PFSK-1 (cell line): ENCODE measurements at regions not wholly inside any gene's neighbourhood (a gene's known extent, or its start where the extent isn't known, plus 50 kb on each side); places are given as distances from the start of the nearest gene placed in this dataset.

Experiments
- FOXP2 ChIP-seq: optimal IDR thresholded peaks from 2 replicates; pipeline ENCODE3; 2011; ENCODE audit warnings: borderline replicate concordance, control low read depth, inconsistent platforms; ENCODE audit not compliant: insufficient read depth; ENCODE audit errors: extremely low read length, extremely low read depth
- POLR2AphosphoS5 ChIP-seq: IDR thresholded peaks from 2 replicates; pipeline ENCODE4 v1.6.1; 2012; ENCODE audit warnings: low read depth, mild to moderate bottlenecking, control low read depth, low read length, moderate library complexity
- REST ChIP-seq, 2 experiments: IDR thresholded peaks; 2 replicates each; pipeline versions ENCODE4 v1.6.1 to v1.8.0; 2011 to 2012; ENCODE audit warnings: low read depth in 2 of 2, low read length in 2 of 2, control low read depth in 1 of 2, inconsistent platforms in 1 of 2, mild to moderate bottlenecking in 1 of 2, moderate library complexity in 1 of 2; ENCODE audit not compliant: insufficient read depth in 1 of 2
- SIN3A ChIP-seq: IDR thresholded peaks from 2 replicates; pipeline ENCODE4 v1.6.1; 2012; ENCODE audit warnings: mild to moderate bottlenecking, low read length, moderate library complexity, borderline replicate concordance; ENCODE audit not compliant: insufficient read depth
- TAF1 ChIP-seq: IDR thresholded peaks from 2 replicates; pipeline ENCODE4 v1.6.1; 2012; ENCODE audit warnings: low read length, control low read depth, borderline replicate concordance; ENCODE audit not compliant: insufficient read depth

DNA sequence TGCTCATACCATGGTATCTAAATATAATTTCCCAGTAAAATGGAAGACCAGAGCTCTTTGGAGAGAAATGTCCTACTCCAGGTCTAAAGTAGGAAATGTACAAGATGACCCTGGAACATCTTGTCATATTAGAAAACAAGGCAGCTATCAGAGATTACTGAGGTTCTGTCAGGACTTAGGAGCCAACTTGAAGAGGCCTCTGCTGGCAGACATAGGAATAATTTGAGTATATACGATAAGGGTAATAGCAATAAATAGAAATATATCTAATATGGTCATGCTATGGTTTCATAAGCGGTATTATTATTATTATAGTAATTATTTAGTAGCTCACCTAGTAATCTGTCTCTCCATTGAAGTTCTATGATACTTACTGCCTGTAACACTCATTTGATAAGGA, 224.2 kb downstream of the SOX2 start:
- TF ChIP-seq SIN3A (no peak), TAF1 (no peak), FOXP2 (no peak), POLR2AphosphoS5 (no peak), REST (IDR thresholded peaks at IDR 0.05; ENCODE audit: insufficient read depth in 1 of 2, low read depth in 2 of 2, low read length in 2 of 2) (no peak)

DNA sequence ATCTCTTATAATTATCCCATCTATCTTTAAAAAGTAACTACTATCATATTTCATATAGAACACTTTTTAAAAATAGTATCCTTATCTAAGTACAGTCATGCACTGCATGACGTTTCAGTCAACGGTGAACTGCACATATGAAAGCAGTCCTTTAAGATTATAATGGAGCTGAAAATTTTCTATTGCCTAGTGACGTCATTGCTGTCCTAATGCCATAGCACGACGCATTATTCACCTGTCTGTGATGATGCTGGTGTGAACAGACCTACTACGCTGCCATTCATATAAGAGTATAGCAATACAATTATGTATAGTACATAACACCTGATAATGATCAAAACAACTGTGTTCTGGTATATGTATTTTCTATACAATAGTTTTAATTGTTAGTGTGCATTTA, 225.0 kb downstream of the SOX2 start:
- no peak for TF ChIP-seq TAF1

DNA sequence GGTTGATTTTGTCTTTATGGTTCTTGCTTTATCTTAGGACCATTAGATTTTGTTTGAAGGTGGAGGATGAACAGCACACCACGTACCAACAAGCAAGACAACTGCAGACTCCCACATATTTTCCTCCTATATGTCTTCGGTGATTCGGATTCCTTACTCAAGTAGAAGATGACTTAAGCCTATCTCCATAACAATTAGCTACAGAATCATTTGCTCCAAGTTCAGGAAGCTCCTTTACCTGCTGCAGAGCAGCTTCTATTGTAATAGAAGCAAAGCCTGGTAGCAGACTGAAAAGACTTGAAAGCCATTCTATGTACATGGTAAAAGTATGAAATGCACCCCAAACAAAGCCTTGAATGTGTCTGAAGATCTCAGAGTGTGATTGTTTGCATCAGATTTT, 229.0 kb downstream of the SOX2 start:
- TF ChIP-seq FOXP2 = no peak
- no peak for TF ChIP-seq REST (IDR thresholded peaks at IDR 0.05; ENCODE audit: insufficient read depth in 1 of 2, low read depth in 2 of 2, low read length in 2 of 2)

GRCh38 chr3:181941250-181941649, 229.5 kb downstream of the SOX2 start:
- TF ChIP-seq REST (IDR thresholded peaks at IDR 0.05; ENCODE audit: insufficient read depth in 1 of 2, low read depth in 2 of 2, low read length in 2 of 2) = no peak
- no peak for TF ChIP-seq SIN3A
- no peak for TF ChIP-seq POLR2AphosphoS5
- no peak for TF ChIP-seq TAF1
- TF ChIP-seq FOXP2 = no peak

DNA sequence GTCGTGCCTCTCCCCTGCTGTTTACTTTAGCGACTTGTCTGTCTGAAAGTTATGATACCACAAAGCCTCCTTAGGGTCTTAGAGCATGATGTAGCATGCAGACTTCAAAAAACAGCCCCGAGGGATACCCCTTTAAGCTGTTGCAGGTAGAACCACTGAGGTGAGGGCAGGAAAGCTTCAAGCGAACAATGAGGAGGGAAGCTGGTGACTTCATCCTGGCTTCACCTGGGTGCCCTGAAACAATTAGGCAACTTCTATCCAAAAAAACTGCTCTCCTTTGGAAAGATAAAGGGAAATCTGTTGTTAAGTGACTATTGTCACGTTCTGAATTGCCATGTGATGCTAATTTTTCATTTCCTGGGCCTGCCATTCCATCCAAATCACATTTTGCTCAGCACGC, 231.6 kb downstream of the SOX2 start:
- TF ChIP-seq POLR2AphosphoS5 = no peak
- no peak for TF ChIP-seq FOXP2
- TF ChIP-seq REST (IDR thresholded peaks at IDR 0.05; ENCODE audit: insufficient read depth in 1 of 2, low read depth in 2 of 2, low read length in 2 of 2) = no peak
- no peak for TF ChIP-seq TAF1
- TF ChIP-seq SIN3A = no peak

DNA sequence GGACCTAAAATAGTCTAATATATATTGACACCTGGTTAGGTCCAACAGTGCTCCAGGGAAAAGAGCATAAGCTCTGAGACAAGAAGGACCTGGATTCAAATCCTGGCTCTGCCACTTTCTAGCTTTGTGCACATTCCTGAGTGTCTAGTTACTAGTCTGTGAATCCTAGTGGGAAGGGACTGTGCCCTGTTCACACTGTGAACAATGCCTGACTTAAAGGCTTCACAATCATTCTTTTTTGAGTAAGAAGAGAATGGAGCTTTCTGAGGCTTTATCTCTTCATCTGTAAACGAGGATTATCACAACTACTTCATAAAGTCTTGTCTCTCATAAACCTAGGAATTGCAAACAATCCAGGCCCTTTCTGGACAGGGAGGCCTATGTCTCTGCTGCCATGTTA, 235.9 kb downstream of the SOX2 start:
- TF ChIP-seq POLR2AphosphoS5 (no peak), TAF1 (no peak), SIN3A (no peak), FOXP2 (no peak), REST (IDR thresholded peaks at IDR 0.05; ENCODE audit: insufficient read depth in 1 of 2, low read depth in 2 of 2, low read length in 2 of 2) (no peak)
